Stomach (tissue), 4 donors: ENCODE measurements at regions not wholly inside any gene's neighbourhood (a gene's known extent, or its start where the extent isn't known, plus 50 kb on each side); places are given as distances from the start of the nearest gene placed in this dataset.

Source experiments
- EP300 ChIP-seq: sonication (generic); formaldehyde crosslinking; IDR thresholded peaks from one replicate; pipeline ENCODE4 v1.6.1; 2017; ENCODE audit warnings: antibody characterized with exemption
- POLR2A ChIP-seq, 4 donors: fragments of 450-650 bp; IDR thresholded peaks; one replicate each; pipeline ENCODE4 v1.6.1; 2016; ENCODE audit warnings: antibody characterized with exemption in 4 of 4, control low read depth in 2 of 4, mild to moderate bottlenecking in 1 of 4, moderate library complexity in 1 of 4
- POLR2AphosphoS5 ChIP-seq, 3 donors: sonication (generic); formaldehyde crosslinking; IDR thresholded peaks; one replicate each; pipeline ENCODE4 v1.6.1; 2016; ENCODE audit warnings: antibody characterized with exemption in 3 of 3
- TF ChIP-seq, protein P1 (sequence below), 7 experiments: fragments of 450-650 bp in 4 of 7; fragments of 200-600 bp in 3 of 7; sonication (generic) in 3 of 7; IDR thresholded peaks; one replicate each; pipeline ENCODE4 v1.5.1; 2016 to 2019; ENCODE audit warnings: antibody characterized with exemption in 7 of 7, control low read depth in 2 of 7, mild to moderate bottlenecking in 1 of 7

DNA sequence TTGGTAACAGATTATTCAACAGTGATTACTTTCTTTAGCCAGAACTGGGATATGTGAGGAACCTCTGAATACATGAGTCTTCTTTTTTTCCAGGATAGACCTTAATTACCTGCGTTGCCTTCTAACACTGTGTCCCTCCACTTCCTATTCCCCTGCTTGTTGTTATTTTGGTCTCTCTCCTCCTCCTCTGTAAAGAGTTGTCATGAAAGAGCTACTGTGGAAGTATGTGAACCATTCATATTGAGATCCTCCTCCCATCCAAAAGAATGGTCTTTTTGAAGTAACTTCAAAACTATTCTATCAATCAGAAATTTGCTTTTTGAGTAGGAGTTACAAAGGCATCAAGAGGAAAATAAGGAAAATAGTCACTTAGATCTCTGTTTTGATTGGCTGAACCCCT, 420.0 kb upstream of the TENM3 start:
- TF ChIP-seq, protein P1, sequence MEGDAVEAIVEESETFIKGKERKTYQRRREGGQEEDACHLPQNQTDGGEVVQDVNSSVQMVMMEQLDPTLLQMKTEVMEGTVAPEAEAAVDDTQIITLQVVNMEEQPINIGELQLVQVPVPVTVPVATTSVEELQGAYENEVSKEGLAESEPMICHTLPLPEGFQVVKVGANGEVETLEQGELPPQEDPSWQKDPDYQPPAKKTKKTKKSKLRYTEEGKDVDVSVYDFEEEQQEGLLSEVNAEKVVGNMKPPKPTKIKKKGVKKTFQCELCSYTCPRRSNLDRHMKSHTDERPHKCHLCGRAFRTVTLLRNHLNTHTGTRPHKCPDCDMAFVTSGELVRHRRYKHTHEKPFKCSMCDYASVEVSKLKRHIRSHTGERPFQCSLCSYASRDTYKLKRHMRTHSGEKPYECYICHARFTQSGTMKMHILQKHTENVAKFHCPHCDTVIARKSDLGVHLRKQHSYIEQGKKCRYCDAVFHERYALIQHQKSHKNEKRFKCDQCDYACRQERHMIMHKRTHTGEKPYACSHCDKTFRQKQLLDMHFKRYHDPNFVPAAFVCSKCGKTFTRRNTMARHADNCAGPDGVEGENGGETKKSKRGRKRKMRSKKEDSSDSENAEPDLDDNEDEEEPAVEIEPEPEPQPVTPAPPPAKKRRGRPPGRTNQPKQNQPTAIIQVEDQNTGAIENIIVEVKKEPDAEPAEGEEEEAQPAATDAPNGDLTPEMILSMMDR (IDR thresholded peaks at IDR 0.05) = no peak
- TF ChIP-seq POLR2A (IDR thresholded peaks at IDR 0.05) = no peak
- no peak for TF ChIP-seq EP300
- TF ChIP-seq POLR2AphosphoS5 (IDR thresholded peaks at IDR 0.05) = no peak
